NB4 (cell line): ENCODE measurements at regions not wholly inside any gene's neighbourhood (a gene's known extent, or its start where the extent isn't known, plus 50 kb on each side); places are given as distances from the start of the nearest gene placed in this dataset.

ENCODE experiments used
- CTCF ChIP-seq: IDR thresholded peaks from one replicate; pipeline ENCODE4 v1.5.1; 2012; ENCODE audit warnings: low read depth, low read length
- MAX ChIP-seq: IDR thresholded peaks from 2 replicates; pipeline ENCODE4 v1.6.1; 2011; ENCODE audit warnings: low read depth, low read length
- POLR2A ChIP-seq: IDR thresholded peaks from 2 replicates; pipeline ENCODE4 v1.6.1; 2011; ENCODE audit warnings: mild to moderate bottlenecking; ENCODE audit not compliant: insufficient read length; ENCODE audit errors: extremely low read depth

GRCh38 chr13:90237852-90238251 lies 1109.6 kb upstream of the MIR17HG start:
- no peak for TF ChIP-seq CTCF
- TF ChIP-seq POLR2A, result no peak
- TF ChIP-seq MAX, result no peak
